ENCODE measurements at regions not wholly inside any gene's neighbourhood (a gene's known extent, or its start where the extent isn't known, plus 50 kb on each side); places are given as distances from the start of the nearest gene placed in this dataset.

DNA sequence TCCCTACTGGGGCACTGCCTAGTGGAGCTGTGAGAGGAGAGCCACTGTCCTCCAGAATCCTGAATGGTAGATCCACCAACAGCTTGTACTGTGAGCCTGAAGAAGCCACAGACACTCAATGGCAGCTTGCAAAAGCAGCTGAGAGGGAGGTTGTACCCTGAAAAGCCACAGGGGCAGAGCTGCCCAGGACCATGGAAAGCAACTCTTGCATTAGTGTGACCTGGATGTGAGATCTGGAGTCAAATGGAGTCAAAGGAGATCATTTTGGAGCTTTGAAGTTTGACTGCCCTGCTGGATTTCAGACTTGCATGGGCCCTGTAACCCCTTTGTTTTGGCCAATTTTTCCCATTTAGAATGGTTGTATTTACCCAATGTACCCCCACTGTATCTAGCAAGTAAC is 871.4 kb upstream of the PRMT6 start:
- TF ChIP-seq, protein P1, sequence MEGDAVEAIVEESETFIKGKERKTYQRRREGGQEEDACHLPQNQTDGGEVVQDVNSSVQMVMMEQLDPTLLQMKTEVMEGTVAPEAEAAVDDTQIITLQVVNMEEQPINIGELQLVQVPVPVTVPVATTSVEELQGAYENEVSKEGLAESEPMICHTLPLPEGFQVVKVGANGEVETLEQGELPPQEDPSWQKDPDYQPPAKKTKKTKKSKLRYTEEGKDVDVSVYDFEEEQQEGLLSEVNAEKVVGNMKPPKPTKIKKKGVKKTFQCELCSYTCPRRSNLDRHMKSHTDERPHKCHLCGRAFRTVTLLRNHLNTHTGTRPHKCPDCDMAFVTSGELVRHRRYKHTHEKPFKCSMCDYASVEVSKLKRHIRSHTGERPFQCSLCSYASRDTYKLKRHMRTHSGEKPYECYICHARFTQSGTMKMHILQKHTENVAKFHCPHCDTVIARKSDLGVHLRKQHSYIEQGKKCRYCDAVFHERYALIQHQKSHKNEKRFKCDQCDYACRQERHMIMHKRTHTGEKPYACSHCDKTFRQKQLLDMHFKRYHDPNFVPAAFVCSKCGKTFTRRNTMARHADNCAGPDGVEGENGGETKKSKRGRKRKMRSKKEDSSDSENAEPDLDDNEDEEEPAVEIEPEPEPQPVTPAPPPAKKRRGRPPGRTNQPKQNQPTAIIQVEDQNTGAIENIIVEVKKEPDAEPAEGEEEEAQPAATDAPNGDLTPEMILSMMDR (IDR thresholded peaks at IDR 0.05 in 4 of 5, conservative IDR thresholded peaks at IDR 0.05 in 1 of 5), result no peak
- no peak for TF ChIP-seq POLR2A (IDR thresholded peaks at IDR 0.05)
